HCT116 (cell line): ENCODE measurements at regions not wholly inside any gene's neighbourhood (a gene's known extent, or its start where the extent isn't known, plus 50 kb on each side); places are given as distances from the start of the nearest gene placed in this dataset.

Source experiments
- ATAC-seq: fragments of 200-7000 bp; cut with Tn5 transposase; 2 replicates; pipeline ENCODE4 v1.9.1; 2020; ENCODE audit warnings: mild to moderate bottlenecking, moderate library complexity
- BruUV-seq: library from RNA; stranded (reverse); fragments of 400-500 nt; replicated peaks from 2 replicates; lab custom pipeline; 2021; lab: Mats Ljungman, UMichigan
- CTCF ChIA-PET: fragments of 300-600 bp; sonication (Branson Sonifier 250); formaldehyde crosslinking; loops from one replicate; lab custom pipeline; 2021; ENCODE audit warnings: antibody characterized with exemption; lab: Charles Lee
- POLR2A ChIA-PET: fragments of 300-600, 350-600 bp; sonication (Branson Sonifier 250); formaldehyde crosslinking; loops from one replicate; lab custom pipeline; 2021; ENCODE audit warnings: antibody characterized with exemption; lab: Charles Lee
- RAD21 ChIA-PET, 2 experiments: fragments of 300-600 bp; sonication (Branson Sonifier 250); formaldehyde crosslinking; loops; one replicate each; lab custom pipeline; 2023; ENCODE audit warnings: low total read pairs in 2 of 2; ENCODE audit not compliant: uncharacterized antibody in 2 of 2, unreplicated experiment in 2 of 2, low non-redundant PET in 1 of 2; lab: Charles Lee
- DNase-seq: peaks from one replicate; pipeline ENCODE4 v3.0.0-alpha.2; 2010; ENCODE audit warnings: low read depth, low spot score
- H2AFZ ChIP-seq: fragments of 200-600 bp; shearing (Covaris generic), sonication (generic); 2 replicates; pipeline ENCODE4 v1.6.1; 2017; ENCODE audit warnings: low read depth, mixed run types, mixed read lengths, antibody characterized with exemption, low read length; ENCODE audit not compliant: poor library complexity, severe bottlenecking
- H3K27ac ChIP-seq: 2 replicates; pipeline ENCODE4 v1.5.1; 2012; ENCODE audit warnings: low read depth, low read length
- H3K27me3 ChIP-seq: fragments of 200-600 bp; sonication (generic); 2 replicates; pipeline ENCODE4 v1.6.1; 2016; ENCODE audit warnings: mixed run types, low read length, mixed read lengths; ENCODE audit not compliant: insufficient read depth
- H3K36me3 ChIP-seq, 2 experiments: fragments of 200-500 bp in 1 of 2; fragments of 200-600 bp in 1 of 2; sonication (Bioruptor generic) in 1 of 2; sonication (generic) in 1 of 2; 2 replicates each; pipeline versions ENCODE4 v1.5.1 to v1.6.1; 2014 to 2016; ENCODE audit warnings: low read length in 2 of 2, inconsistent platforms in 1 of 2, mixed read lengths in 1 of 2, mixed run types in 1 of 2; ENCODE audit not compliant: insufficient read depth in 2 of 2, control insufficient read depth in 1 of 2
- H3K4me1 ChIP-seq, 2 experiments: fragments of 200-600 bp in 1 of 2; sonication (generic) in 1 of 2; 2 replicates each; pipeline versions ENCODE4 v1.5.1 to v1.6.1; 2012 to 2017; ENCODE audit warnings: low read length in 2 of 2, inconsistent platforms in 1 of 2, mild to moderate bottlenecking in 1 of 2, mixed read lengths in 1 of 2, mixed run types in 1 of 2, moderate library complexity in 1 of 2; ENCODE audit not compliant: insufficient read depth in 2 of 2, control insufficient read depth in 1 of 2
- H3K4me2 ChIP-seq: fragments of 200-600 bp; sonication (generic); 2 replicates; pipeline ENCODE4 v1.6.1; 2017; ENCODE audit warnings: mixed run types, low read length, mixed read lengths
- H3K4me3 ChIP-seq, 2 experiments: fragments of 200-600 bp in 1 of 2; sonication (generic) in 1 of 2; replicated peaks in 1 of 2; 2 replicates each; pipeline ENCODE4 v1.5.1; 2011 to 2016; ENCODE audit warnings: low read length in 2 of 2, control low read depth in 1 of 2, low read depth in 1 of 2, mild to moderate bottlenecking in 1 of 2, mixed read lengths in 1 of 2, mixed run types in 1 of 2
- H3K79me2 ChIP-seq: fragments of 200-600 bp; sonication (generic); 2 replicates; pipeline ENCODE4 v1.6.1; 2017; ENCODE audit warnings: mild to moderate bottlenecking, mixed run types, low read length, moderate library complexity, mixed read lengths; ENCODE audit not compliant: insufficient read depth
- H3K9ac ChIP-seq: fragments of 200-600 bp; sonication (generic); 2 replicates; pipeline ENCODE4 v1.6.1; 2016; ENCODE audit warnings: low read length, mixed read lengths
- H3K9me2 ChIP-seq: fragments of 200-600 bp; sonication (generic), shearing (Covaris generic); 2 replicates; pipeline ENCODE4 v1.6.1; 2017; ENCODE audit warnings: mixed run types, mild to moderate bottlenecking, moderate library complexity; ENCODE audit not compliant: insufficient read depth
- H3K9me3 ChIP-seq, 2 experiments: fragments of 200-500 bp in 1 of 2; fragments of 200-600 bp in 1 of 2; sonication (Bioruptor generic) in 1 of 2; sonication (generic) in 1 of 2; 2 replicates each; pipeline ENCODE4 v1.6.1; 2014 to 2017; ENCODE audit warnings: low read length in 2 of 2, mixed read lengths in 2 of 2, inconsistent platforms in 1 of 2, low read depth in 1 of 2, mild to moderate bottlenecking in 1 of 2, mixed run types in 1 of 2, moderate library complexity in 1 of 2; ENCODE audit not compliant: control insufficient read depth in 1 of 2, insufficient read depth in 1 of 2
- H4K20me1 ChIP-seq: fragments of 200-600 bp; sonication (generic), shearing (Covaris generic); 2 replicates; pipeline ENCODE4 v1.6.1; 2017; ENCODE audit warnings: mixed run types, mild to moderate bottlenecking, moderate library complexity; ENCODE audit not compliant: insufficient read depth
- EGR1 ChIP-seq: IDR thresholded peaks from 2 replicates; pipeline ENCODE4 v1.6.1; 2012; ENCODE audit warnings: low read depth
- EZH2 ChIP-seq: fragments of 200-600 bp; sonication (generic); IDR thresholded peaks from 2 replicates; pipeline ENCODE4 v1.6.1; 2017; ENCODE audit warnings: antibody characterized with exemption, mixed run types
- TCF7L2 ChIP-seq: IDR thresholded peaks from 2 replicates; pipeline ENCODE4 v1.7.0; 2011; ENCODE audit warnings: borderline replicate concordance, inconsistent platforms; ENCODE audit not compliant: insufficient read depth, insufficient read length; ENCODE audit errors: extremely low read depth
- YY1 ChIP-seq: IDR thresholded peaks from 2 replicates; pipeline ENCODE4 v1.6.1; 2011; ENCODE audit warnings: low read length, low read depth, moderate library complexity, mild to moderate bottlenecking; ENCODE audit not compliant: insufficient replicate concordance; ENCODE audit errors: extremely low read depth
- ZBTB33 ChIP-seq: IDR thresholded peaks from 2 replicates; pipeline ENCODE4 v1.6.1; 2011; ENCODE audit warnings: mild to moderate bottlenecking, low read length, moderate library complexity; ENCODE audit not compliant: insufficient replicate concordance; ENCODE audit errors: extremely low read depth
- intact Hi-C: fragments of 100-400 bp; cut with micrococcal nuclease; formaldehyde crosslinking; loops from 2 replicates; pipeline ENCODE4 v1.10.0; 2022
- TF ChIP-seq, protein P1 (sequence below): IDR thresholded peaks from 2 replicates; pipeline ENCODE4 v1.6.1; 2012
- TF ChIP-seq, protein P2 (sequence below): IDR thresholded peaks from 2 replicates; pipeline ENCODE4 v1.6.1; 2012; ENCODE audit warnings: low read depth

GRCh38 chr4:112910109-112910736, 139.2 kb upstream of the ANK2 start (continued):
- TF ChIP-seq EGR1: no peak
- TF ChIP-seq, protein P1, sequence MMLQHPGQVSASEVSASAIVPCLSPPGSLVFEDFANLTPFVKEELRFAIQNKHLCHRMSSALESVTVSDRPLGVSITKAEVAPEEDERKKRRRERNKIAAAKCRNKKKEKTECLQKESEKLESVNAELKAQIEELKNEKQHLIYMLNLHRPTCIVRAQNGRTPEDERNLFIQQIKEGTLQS: no peak
- no peak for TF ChIP-seq EZH2
- no peak for TF ChIP-seq ZBTB33
- TF ChIP-seq, all 23 proteins: peak for 0

DNA sequence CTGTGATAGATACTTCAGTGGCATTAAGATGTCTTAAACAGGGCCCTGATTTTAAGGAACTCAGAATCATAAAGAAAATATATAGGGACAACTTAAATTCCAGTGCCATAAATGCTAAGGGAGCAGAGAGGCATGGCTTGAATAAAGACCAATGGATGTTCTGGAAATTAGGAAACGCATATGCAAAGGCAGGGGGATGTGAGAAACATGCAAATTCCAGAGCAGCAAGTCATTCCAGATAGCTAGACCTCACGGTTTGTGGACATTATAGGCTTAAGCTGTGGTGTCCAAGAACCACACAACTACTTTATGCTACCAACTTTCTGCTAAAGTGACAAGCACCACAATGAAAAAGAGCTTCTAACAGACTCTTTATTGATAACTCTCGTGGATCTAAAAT, 132.6 kb upstream of the ANK2 start:
- no TSS peak for BruUV-seq
- ATAC-seq: no peak
- no peaks in the 10 kb centered on the region for H4K20me1 ChIP-seq
- no peaks in the 10 kb centered on the region; a peak in 1 of 4 replicates for H3K9me3 ChIP-seq
- RAD21 ChIA-PET: no interaction called here
- H2AFZ ChIP-seq: no peak overlapping the region
- TF ChIP-seq YY1 (no peak), TCF7L2 (no peak), EZH2 (no peak)
- TF ChIP-seq, protein P1: no peak
- TF ChIP-seq, protein P2, sequence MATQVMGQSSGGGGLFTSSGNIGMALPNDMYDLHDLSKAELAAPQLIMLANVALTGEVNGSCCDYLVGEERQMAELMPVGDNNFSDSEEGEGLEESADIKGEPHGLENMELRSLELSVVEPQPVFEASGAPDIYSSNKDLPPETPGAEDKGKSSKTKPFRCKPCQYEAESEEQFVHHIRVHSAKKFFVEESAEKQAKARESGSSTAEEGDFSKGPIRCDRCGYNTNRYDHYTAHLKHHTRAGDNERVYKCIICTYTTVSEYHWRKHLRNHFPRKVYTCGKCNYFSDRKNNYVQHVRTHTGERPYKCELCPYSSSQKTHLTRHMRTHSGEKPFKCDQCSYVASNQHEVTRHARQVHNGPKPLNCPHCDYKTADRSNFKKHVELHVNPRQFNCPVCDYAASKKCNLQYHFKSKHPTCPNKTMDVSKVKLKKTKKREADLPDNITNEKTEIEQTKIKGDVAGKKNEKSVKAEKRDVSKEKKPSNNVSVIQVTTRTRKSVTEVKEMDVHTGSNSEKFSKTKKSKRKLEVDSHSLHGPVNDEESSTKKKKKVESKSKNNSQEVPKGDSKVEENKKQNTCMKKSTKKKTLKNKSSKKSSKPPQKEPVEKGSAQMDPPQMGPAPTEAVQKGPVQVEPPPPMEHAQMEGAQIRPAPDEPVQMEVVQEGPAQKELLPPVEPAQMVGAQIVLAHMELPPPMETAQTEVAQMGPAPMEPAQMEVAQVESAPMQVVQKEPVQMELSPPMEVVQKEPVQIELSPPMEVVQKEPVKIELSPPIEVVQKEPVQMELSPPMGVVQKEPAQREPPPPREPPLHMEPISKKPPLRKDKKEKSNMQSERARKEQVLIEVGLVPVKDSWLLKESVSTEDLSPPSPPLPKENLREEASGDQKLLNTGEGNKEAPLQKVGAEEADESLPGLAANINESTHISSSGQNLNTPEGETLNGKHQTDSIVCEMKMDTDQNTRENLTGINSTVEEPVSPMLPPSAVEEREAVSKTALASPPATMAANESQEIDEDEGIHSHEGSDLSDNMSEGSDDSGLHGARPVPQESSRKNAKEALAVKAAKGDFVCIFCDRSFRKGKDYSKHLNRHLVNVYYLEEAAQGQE: no peak
- TF ChIP-seq, all 23 proteins: peak for 0
- DNase-seq: no peak
- Histone ChIP-seq H3K36me3 (no peaks in the 10 kb centered on the region), H3K27me3 (no peaks in the 10 kb centered on the region), H3K79me2 (no peaks in the 10 kb centered on the region), H3K4me1 (no peaks in the 10 kb centered on the region), H3K27ac (no peak overlapping the region), H3K4me2 (no peak overlapping the region), H3K9ac (no peak overlapping the region), H3K4me3 (no peak overlapping the region), H3K9me2 (no peaks in the 10 kb centered on the region)
- CTCF ChIA-PET: no interaction called here
- POLR2A ChIA-PET: no interaction called here
- intact Hi-C loops: no loop called here
